ENCODE measurements at regions not wholly inside any gene's neighbourhood (a gene's known extent, or its start where the extent isn't known, plus 50 kb on each side); places are given as distances from the start of the nearest gene placed in this dataset.

DNA sequence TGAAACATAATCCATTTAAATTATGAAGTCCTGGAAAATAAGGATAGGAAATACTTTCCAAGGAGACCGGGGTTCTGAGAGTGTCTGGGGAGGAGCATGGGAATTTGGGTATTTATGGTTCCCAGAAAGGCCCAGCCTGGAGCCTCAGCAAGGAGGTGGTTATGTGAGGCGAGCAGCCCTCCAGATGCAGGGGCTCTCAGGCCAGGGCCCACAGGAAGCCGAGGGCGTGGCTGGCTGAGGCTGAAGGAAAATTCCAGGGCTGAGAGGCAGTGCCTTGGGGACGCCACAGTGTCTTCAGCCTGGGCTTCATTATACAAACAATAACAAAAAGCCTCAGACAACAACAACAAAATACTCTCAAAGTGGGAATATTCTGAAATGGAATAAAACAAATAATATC lies 86.9 kb upstream of the SERPINE2 start:
- TF ChIP-seq, protein P1, sequence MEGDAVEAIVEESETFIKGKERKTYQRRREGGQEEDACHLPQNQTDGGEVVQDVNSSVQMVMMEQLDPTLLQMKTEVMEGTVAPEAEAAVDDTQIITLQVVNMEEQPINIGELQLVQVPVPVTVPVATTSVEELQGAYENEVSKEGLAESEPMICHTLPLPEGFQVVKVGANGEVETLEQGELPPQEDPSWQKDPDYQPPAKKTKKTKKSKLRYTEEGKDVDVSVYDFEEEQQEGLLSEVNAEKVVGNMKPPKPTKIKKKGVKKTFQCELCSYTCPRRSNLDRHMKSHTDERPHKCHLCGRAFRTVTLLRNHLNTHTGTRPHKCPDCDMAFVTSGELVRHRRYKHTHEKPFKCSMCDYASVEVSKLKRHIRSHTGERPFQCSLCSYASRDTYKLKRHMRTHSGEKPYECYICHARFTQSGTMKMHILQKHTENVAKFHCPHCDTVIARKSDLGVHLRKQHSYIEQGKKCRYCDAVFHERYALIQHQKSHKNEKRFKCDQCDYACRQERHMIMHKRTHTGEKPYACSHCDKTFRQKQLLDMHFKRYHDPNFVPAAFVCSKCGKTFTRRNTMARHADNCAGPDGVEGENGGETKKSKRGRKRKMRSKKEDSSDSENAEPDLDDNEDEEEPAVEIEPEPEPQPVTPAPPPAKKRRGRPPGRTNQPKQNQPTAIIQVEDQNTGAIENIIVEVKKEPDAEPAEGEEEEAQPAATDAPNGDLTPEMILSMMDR (conservative IDR thresholded peaks at IDR 0.05 in 1 of 2, IDR thresholded peaks at IDR 0.05 in 1 of 2; ENCODE audit: low read depth in 1 of 2, low read length in 2 of 2) = no peak
- TF ChIP-seq EZH2 (IDR thresholded peaks at IDR 0.05; ENCODE audit: low read length, missing control alignments) = no peak

Measured in fibroblast of lung (primary cell).